IPS-18c (cell line): ENCODE measurements at regions not wholly inside any gene's neighbourhood (a gene's known extent, or its start where the extent isn't known, plus 50 kb on each side); places are given as distances from the start of the nearest gene placed in this dataset.
"Not testable (repeated sequence)": the region's sequence is repeated elsewhere in the genome, so short reads cannot be mapped to it uniquely, and the experiment has no call there.

ENCODE experiments used
- H3K4me3 ChIP-seq: 2 replicates; pipeline ENCODE4 v1.7.0; 2013; ENCODE audit warnings: low read depth, mild to moderate bottlenecking, low read length, moderate library complexity; ENCODE audit not compliant: insufficient read depth
- H3K9me3 ChIP-seq: one replicate; pipeline ENCODE4 v1.6.1; 2013; ENCODE audit warnings: mild to moderate bottlenecking, low read length, moderate library complexity; ENCODE audit not compliant: control insufficient read depth, insufficient read depth

DNA sequence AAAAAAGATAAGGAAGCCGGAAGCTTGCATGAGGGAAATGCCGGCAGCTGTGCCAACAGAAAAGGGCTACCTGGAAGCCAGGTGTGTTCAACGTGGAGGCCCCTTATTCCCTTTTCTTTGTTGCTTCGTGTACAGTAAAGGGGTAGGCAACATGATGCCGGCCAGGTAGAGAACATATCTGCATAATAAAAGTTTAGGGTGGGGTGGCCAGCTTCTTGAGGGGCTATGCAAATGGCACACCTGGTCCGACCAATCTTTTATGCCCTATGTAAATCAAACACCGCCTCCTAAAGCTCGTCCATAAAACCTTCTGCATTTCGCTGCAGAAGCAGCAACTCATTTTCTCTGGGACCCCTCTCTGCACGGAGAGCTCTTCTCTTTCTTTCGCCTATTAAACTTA, 911.6 kb downstream of the KCNJ2 start:
- Histone ChIP-seq H3K9me3 (no peaks in the 10 kb centered on the region), H3K4me3 (no peak overlapping the region)

DNA sequence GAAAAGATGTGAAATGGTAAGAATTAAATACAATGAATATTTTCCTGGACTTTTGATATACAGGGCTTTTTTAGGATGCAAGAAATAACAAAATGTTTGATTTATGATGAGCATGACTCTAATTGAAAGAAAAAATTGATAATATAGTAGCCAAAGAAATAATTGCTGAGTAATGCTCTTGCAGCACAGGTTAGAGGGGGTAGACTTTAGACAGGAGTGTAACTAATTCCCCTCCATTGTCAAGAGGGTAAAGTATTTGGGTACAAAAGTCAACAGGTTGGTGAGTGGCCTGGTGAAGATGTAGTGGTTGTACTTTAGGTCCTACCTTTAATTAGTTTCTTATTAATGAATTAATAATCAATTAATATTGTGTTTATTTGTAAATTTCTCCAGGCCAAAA, 912.3 kb downstream of the KCNJ2 start:
- Histone ChIP-seq H3K4me3 (no peak overlapping the region; the same call in 1 of the 2 replicates), H3K9me3 (no peaks in the 10 kb centered on the region)

DNA sequence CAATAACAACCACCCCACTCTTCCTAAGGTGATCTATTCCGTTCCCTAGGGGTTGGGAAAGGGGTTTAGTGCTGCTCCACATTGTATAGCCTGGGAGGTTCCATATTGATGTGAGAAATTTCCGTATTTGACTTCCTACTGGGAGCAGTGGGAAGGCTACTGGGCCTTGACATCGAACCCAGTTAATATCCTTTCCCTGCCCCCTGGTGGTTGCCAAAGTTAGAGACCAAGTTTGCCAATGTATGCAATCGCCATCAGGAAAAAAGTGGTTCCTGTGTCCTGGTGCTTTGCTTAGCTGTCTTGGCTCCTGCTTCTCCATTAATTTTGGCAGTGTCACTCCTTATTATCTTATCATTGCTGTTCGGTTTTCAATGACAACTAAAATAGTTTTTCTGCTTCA, 914.9 kb downstream of the KCNJ2 start:
- no peak overlapping the region for H3K4me3 ChIP-seq
- H3K9me3 ChIP-seq: no peaks in the 10 kb centered on the region

DNA sequence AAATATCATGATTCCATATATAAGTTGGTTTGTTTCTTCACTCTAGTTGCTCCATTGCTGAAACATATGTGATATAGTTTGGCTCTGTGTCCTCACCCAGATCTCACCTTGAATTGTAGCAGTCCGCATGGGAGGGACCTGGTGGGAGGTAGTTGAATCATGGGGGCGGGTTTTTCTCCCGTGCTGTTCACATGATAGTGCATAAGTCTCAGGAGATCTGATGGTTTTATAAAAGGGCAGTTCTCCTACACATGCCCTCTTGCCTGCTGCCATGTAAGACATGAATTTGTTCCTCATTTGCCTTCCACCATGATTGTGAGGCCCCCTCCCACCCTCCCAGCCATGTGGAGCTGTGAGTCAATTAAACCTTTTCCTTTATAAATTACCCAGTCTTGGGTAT, 915.5 kb downstream of the KCNJ2 start:
- H3K4me3 ChIP-seq: no peak overlapping the region
- H3K9me3 ChIP-seq: no peaks in the 10 kb centered on the region

DNA sequence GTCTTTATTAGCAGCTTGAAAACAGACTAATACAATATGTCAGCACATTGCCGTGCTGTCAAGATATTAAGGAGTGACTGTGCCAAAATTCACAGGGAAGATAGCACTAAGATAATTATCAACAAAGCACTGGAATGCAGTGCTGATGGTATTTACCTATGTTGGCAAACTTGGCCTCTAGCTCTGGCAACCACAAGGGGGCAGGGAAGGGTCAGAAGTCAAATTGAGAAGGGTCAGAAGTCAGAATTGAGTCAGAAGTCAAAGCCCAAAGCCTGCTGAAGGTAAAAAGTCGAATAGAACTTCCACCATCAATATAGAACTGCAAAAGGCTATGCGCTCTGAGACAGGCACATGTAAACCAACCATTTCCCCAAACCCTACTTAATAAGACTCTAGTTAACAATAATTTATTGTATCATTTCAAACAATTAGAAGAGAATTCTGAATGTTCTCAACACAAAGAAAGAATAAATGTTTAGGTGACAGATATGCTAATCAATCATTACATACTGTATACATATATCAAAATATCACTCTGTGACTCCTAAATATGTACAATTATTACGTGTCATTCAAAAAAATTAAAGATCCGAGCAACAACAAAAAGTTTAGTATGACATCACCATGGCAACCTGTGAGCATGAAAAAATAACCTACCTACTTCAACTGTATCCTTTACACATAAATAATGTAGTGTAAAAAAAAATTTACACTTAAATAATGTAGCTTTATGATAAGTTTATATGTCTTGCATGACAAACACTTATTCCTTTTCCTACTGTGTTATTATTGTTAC, 916.1 kb downstream of the KCNJ2 start:
- Histone ChIP-seq H3K9me3 (no peaks in the 10 kb centered on the region), H3K4me3 (no peak overlapping the region)

DNA sequence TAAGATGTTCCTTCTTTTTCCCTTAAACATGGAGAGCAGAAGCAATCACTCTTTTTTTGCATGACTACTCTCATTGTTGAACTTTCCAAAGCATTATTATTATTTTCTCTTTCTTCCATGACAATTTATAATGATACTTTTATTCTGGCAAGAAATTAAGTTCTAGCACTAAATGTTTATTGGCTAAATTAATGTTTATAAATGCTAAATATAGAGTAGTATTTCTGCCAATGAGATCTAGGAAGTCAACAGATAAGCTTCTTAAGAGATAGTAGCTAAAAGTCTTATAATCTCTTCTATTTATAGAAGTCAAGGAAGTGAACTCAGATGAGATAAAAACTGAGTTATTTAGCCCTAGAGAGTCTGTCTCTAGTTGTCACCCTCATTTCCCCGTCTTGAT, 920.1 kb downstream of the KCNJ2 start:
- Histone ChIP-seq H3K4me3 (no peak overlapping the region), H3K9me3 (no peaks in the 10 kb centered on the region)

DNA sequence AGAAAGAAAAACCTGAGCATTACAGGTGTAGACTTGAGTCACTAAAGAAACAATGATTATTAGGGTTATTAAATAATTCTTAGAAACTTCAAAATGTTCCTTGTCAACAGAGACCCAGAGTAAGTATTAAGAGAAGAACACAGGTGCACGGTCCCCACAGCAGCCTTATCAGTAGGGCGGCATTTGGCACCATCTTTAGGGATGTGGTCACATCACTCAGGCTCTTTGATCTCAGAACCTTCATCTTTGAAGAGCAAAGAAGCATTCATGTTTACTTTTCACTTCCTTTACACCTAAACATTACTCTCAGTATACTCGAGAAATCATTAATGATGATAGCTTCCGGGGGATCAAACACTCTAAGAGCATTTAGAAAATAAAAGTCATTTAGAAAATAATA, 928.7 kb downstream of the KCNJ2 start:
- H3K4me3 ChIP-seq: no peak overlapping the region
- H3K9me3 ChIP-seq: no peaks in the 10 kb centered on the region

DNA sequence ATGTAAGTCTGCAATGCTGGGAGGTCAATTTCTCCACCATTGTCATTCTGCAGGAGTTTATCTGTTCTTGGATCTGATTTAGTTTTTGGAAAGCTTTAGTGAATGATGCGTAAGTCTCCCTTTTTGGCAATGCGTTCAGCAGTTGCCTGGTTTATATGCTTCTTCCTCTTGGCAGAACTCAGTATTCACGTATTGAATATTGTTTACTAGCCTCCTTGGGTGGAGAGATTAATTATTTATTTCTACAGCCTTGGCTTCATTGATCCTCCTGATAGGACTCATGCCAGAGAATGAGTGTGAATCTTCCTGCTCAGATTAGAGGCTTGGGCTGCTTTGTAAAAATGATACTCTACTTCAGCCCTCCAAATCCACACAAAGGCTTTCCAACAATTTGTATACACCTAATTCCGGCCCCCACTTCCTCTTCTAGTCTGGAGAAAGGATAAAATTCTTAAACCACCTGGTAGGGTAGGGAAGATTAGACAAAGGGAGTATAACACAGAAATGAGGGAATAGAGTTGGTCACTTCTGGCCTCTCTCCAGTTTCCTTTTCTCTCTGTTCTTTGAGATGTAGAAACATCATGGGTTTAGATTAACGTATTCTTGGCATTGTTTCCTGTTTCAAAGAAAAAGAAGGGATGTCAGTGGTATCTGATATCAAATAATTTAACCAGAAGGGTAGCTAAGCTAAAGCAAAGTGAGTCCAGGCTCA, 929.8 kb downstream of the KCNJ2 start:
- Histone ChIP-seq H3K9me3 (no peaks in the 10 kb centered on the region), H3K4me3 (no peak overlapping the region)

DNA sequence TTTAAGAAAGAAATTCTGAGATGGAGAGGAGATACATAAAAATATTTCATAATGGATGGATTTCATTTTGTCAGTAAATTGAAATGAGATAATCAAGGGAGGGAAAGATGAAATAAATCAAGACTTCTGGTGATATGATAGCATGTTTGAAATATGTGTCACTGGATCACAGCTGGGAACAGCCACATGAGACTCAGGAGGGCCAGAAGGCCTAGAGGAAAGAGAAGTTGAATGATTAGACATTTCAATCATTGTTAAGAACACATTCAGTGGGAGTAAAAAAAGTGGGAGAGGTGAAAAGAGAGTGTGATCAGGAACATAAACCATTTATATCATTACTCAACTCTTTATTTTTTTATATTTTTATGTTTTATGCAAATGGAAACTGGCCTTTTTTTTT, 933.4 kb downstream of the KCNJ2 start:
- Histone ChIP-seq H3K4me3 (no peak overlapping the region), H3K9me3 (no peaks in the 10 kb centered on the region)

DNA sequence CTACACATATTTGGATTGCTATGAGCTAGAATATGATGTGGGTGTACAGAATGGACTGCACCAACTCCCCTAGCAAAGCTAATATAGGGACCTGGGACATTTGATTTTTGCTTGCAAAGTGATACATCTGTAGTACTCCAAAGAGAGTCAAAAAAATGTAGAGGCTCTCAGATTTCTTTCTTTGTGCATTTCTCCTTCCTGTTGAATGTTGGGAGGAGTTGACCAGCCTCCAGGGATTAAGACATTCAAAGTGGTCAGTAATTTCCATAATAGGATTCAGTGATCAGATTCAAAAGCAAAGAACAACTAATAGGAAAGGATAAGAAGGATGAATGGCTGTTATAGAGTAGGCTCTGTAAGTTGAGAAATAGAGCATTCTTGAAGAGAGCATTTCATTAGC, 934.9 kb downstream of the KCNJ2 start:
- no peaks in the 10 kb centered on the region for H3K9me3 ChIP-seq
- no peak overlapping the region for H3K4me3 ChIP-seq

DNA sequence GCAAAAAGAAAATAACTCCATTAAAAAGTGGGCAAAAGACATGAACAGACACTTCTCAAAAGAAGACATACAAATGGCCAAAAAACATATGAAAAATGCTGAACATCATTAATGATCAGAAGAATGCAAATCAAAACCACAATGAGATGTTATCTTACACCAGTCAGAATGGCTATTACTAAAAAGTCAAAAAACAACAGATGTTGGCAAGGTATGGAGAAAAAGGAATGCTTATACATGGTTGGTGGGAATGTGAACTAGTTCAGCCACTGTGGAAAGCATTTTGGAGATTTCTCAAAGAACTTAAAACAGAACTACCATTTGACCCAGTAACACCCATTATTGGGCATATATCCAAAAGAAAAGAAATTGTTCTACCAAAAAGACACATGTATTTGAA, 936.7 kb downstream of the KCNJ2 start:
- not testable (repeated sequence) for H3K4me3 ChIP-seq, H3K9me3 ChIP-seq

DNA sequence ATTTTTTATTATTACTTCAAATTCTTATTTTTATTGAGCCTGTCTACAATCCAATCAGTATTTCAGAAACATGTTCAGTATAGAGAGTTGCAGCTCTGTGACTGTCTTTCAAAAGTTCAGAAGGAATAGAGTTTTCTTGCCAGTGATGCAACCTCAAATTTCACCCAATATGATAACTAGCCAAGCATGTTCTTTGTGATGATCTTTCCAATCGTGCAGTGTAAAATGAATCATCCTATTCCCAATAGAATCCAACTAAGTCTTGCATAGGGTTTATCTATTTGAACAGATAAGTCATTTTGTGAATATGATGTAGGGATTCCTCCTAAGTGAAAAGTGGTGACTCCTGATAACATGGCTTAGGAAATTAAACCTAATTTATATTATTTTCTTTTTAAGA, 937.8 kb downstream of the KCNJ2 start:
- H3K9me3 ChIP-seq: no peaks in the 10 kb centered on the region

DNA sequence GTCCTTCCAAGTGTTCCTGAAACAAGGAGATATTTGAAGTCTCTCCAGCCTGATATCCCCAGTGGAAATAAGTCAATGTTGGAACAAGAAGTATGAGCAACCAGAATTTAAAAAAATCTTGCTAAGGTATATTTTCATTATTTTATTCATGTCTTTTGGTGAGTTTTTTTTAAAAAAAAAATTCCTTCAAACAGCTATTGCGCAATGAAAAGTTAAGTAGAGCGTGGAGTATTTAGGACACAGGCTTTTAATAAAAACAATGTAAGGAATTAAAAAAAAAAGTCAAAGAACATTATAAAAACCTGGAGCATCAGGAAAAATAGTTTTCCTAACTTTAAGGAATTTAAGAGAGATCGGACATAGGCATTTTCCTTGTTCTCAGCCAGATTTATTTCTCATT, 940.4 kb downstream of the KCNJ2 start:
- H3K4me3 ChIP-seq: no peak overlapping the region
- no peaks in the 10 kb centered on the region for H3K9me3 ChIP-seq

More for the DNA sequence above, 937.8 kb downstream of the KCNJ2 start:
- H3K4me3 ChIP-seq: no peak overlapping the region

DNA sequence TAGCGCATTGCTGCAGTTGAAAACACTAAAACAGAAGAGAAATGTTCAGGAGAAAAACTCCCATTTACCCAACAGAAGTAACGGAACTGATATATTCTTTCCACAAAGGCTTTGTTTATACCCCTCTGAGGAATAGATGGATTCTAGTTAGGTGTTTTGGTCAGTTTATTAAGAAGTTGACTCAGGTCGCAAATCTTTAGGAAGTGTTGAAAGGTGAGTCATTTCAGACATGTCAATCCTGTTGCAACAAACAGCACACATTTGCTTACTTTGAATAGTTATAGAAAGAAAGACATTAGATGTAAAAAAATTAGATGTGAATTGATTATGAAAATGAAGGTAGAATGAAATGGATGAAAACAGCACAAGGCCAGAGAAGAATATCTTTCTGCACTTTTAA, 941.0 kb downstream of the KCNJ2 start:
- Histone ChIP-seq H3K9me3 (no peaks in the 10 kb centered on the region), H3K4me3 (no peak overlapping the region)

DNA sequence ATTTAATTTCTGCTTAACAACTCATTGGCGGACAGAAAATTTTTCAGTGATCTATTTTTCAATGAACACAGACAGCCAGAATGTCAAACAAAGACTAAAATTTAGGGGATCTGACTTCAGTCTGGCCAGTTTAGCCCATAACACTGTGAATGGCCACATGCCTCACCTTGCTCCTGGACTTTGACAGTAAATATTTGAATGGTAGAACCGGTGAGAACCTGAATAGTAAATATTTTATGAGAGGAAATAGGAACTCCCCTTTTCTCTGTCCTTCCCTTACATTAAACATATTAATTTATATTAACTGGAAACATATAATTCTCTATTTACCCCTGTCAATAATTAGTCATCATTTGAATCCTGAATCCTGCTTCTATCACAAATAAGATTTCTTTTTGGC, 942.1 kb downstream of the KCNJ2 start:
- no peak overlapping the region for H3K4me3 ChIP-seq
- no peaks in the 10 kb centered on the region for H3K9me3 ChIP-seq

DNA sequence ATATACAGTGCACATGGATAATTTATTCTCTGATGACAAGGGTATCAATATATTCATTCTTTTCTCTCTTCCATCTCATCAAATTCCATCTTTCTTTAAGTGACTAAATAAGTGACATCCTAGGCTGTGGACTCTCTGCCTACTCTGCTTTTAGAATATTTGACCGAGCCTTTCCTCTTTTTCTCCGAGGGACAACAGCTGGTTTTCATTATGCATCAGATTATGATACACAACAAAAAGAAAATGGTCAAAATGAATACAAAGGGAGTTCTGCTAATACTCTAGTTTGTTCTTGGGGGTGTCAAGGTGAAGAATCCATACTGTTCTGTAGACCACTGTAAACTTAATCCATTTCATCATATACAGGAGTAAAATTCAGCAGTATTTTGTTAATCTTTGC, 942.6 kb downstream of the KCNJ2 start:
- no peaks in the 10 kb centered on the region for H3K9me3 ChIP-seq
- no peak overlapping the region for H3K4me3 ChIP-seq

DNA sequence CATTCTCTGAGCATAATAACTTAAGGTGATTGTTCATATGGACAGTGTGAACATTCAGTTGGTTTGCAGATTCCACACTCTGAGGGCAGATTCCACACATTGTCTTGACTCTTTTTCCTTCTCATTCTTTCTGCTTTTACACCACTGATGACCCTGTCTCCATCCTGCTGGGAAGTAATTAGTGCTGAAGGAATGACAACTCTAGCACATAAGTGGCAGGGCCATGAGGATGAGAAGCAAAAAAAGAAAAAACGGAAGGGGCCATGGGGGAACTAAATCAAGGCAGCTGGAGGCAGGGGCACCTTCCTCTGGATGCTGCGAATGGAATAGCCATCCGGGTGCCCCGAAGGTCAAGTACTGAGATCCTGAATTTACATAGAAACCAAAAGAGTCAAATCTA, 944.0 kb downstream of the KCNJ2 start:
- no peak overlapping the region for H3K4me3 ChIP-seq

DNA sequence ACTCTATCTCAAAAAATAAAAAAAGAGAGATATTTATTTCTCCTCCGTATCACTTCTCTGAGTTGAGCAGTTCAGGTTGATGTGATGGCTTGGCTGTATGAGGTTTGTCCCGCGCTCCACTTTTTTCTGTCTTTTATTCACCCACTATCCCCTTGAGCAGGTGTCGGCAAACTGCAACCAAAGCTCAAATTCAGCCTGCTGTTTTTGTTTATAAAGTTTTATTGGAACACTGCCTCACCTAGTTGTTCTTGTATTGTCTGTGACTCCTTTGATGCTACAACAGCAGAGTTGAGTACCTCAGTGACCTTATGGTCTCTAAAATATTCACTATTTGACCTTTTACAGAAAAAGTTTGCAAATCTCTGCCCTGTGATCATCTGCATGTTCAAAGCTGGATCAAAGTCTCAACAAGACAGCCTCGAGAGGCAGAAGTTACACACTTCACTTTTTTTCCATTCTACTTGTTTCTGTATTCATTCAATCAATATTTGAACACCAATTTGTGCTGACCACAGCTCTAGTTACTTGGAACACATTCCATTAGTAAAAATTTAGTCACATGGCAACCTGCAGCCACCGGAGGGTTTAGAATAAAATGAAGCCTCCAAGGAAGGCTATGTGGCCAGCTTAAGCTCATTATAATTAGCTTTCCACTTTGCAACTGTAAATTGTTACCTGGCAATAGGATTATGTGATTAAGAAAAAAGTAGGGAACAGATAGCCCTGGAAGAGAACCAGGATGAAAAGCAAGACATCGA, 945.8 kb downstream of the KCNJ2 start:
- Histone ChIP-seq H3K9me3 (no peaks in the 10 kb centered on the region), H3K4me3 (no peak overlapping the region)

More for the DNA sequence above, 944.0 kb downstream of the KCNJ2 start:
- no peaks in the 10 kb centered on the region for H3K9me3 ChIP-seq
